IMR-90 (cell line): ENCODE measurements at regions not wholly inside any gene's neighbourhood (a gene's known extent, or its start where the extent isn't known, plus 50 kb on each side); places are given as distances from the start of the nearest gene placed in this dataset.

ENCODE experiments used
- ATAC-seq: fragments of 200-7000 bp; cut with Tn5 transposase; 2 replicates; pipeline ENCODE4 v1.9.1; 2020; ENCODE audit warnings: low read depth, mild to moderate bottlenecking, moderate library complexity
- BruUV-seq: library from RNA; stranded (reverse); fragments of 400-500 nt; replicated peaks from 2 replicates; lab custom pipeline; 2021; lab: Mats Ljungman, UMichigan
- CTCF ChIA-PET: fragments of 300-600 bp; formaldehyde crosslinking; extraction: SDS; loops from one replicate; lab custom pipeline; 2021; ENCODE audit warnings: antibody characterized with exemption; lab: Yijun Ruan, JAX
- POLR2A ChIA-PET: fragments of 300-600 bp; sonication (Branson Sonifier 250); formaldehyde crosslinking; loops from one replicate; lab custom pipeline; 2022; ENCODE audit warnings: antibody characterized with exemption; ENCODE audit not compliant: unreplicated experiment; lab: Charles Lee
- DNase-seq: peaks from one replicate; pipeline ENCODE4 v3.0.0; 2013
- H2AFZ ChIP-seq: replicated peaks from 2 replicates; pipeline ENCODE3; 2013; ENCODE audit warnings: low read length, mild to moderate bottlenecking; ENCODE audit not compliant: poor library complexity
- H2AK5ac ChIP-seq: 2 replicates; pipeline ENCODE4 v1.6.1; 2013; ENCODE audit warnings: low read depth, low read length, inconsistent platforms
- H2AK9ac ChIP-seq: replicated peaks from 2 replicates; pipeline ENCODE3; 2013; ENCODE audit warnings: mild to moderate bottlenecking, low read depth, low read length, moderate library complexity; ENCODE audit not compliant: poor library complexity
- H2BK120ac ChIP-seq: 2 replicates; pipeline ENCODE4 v1.6.1; 2013; ENCODE audit warnings: low read depth, low read length, inconsistent platforms
- H2BK15ac ChIP-seq: 3 replicates; pipeline ENCODE4 v1.6.1; 2013; ENCODE audit warnings: low read depth, low read length, inconsistent platforms
- H2BK20ac ChIP-seq: 2 replicates; pipeline ENCODE4 v1.6.1; 2013; ENCODE audit warnings: low read depth, mild to moderate bottlenecking, inconsistent platforms, low read length, moderate library complexity
- H2BK5ac ChIP-seq: 2 replicates; pipeline ENCODE4 v1.6.1; 2013; ENCODE audit warnings: mild to moderate bottlenecking, low read depth, low read length, inconsistent platforms; ENCODE audit not compliant: poor library complexity, severe bottlenecking
- H3K14ac ChIP-seq: replicated peaks from 2 replicates; pipeline ENCODE4 v1.6.1; 2013; ENCODE audit warnings: low read depth, low read length, inconsistent platforms
- H3K18ac ChIP-seq: 2 replicates; pipeline ENCODE4 v1.6.1; 2013; ENCODE audit warnings: low read depth, low read length, control low read depth
- H3K23ac ChIP-seq: 2 replicates; pipeline ENCODE4 v1.6.1; 2013; ENCODE audit warnings: low read depth, low read length, inconsistent platforms
- H3K27ac ChIP-seq: 2 replicates; pipeline ENCODE4 v1.5.1; 2013; ENCODE audit warnings: mild to moderate bottlenecking, control low read depth, low read length; ENCODE audit not compliant: insufficient read depth
- H3K27me3 ChIP-seq: 2 replicates; pipeline ENCODE4 v1.6.1; 2013; ENCODE audit warnings: low read length; ENCODE audit not compliant: control insufficient read depth, insufficient read depth
- H3K36me3 ChIP-seq: 2 replicates; pipeline ENCODE4 v1.6.1; 2013; ENCODE audit warnings: low read length, mixed read lengths; ENCODE audit not compliant: control insufficient read depth, insufficient read depth
- H3K4ac ChIP-seq: 2 replicates; pipeline ENCODE4 v1.6.1; 2013; ENCODE audit warnings: low read depth, low read length, inconsistent platforms
- H3K4me1 ChIP-seq: 2 replicates; pipeline ENCODE4 v1.6.1; 2013; ENCODE audit warnings: low read length, mixed read lengths; ENCODE audit not compliant: control insufficient read depth, insufficient read depth
- H3K4me2 ChIP-seq: 2 replicates; pipeline ENCODE4 v1.6.1; 2013; ENCODE audit warnings: low read depth, mild to moderate bottlenecking, control low read depth, low read length, moderate library complexity
- H3K4me3 ChIP-seq: 2 replicates; pipeline ENCODE4 v1.5.1; 2013; ENCODE audit warnings: low read depth, mild to moderate bottlenecking, control low read depth, low read length, moderate library complexity; ENCODE audit not compliant: insufficient read depth
- H3K56ac ChIP-seq: 2 replicates; pipeline ENCODE4 v1.6.1; 2013; ENCODE audit warnings: low read length, inconsistent platforms; ENCODE audit not compliant: insufficient read depth; ENCODE audit errors: extremely low read depth
- H3K79me1 ChIP-seq, 2 experiments: 2 replicates each; pipeline ENCODE4 v1.6.1; 2013; ENCODE audit warnings: low read length in 2 of 2, inconsistent platforms in 1 of 2, low read depth in 1 of 2
- H3K9ac ChIP-seq: 2 replicates; pipeline ENCODE4 v1.6.1; 2013; ENCODE audit warnings: low read depth, low read length, control low read depth
- H3K9me1 ChIP-seq: 2 replicates; pipeline ENCODE4 v1.6.1; 2013; ENCODE audit warnings: low read length, inconsistent platforms; ENCODE audit not compliant: insufficient read depth
- H3K9me3 ChIP-seq: 2 replicates; pipeline ENCODE4 v1.6.1; 2013; ENCODE audit warnings: low read length; ENCODE audit not compliant: control insufficient read depth, insufficient read depth
- H4K20me1 ChIP-seq: 2 replicates; pipeline ENCODE4 v1.6.1; 2013; ENCODE audit warnings: low read length, inconsistent platforms; ENCODE audit not compliant: insufficient read depth
- H4K5ac ChIP-seq: 2 replicates; pipeline ENCODE4 v1.6.1; 2013; ENCODE audit warnings: mild to moderate bottlenecking, low read depth, low read length, control low read depth
- H4K8ac ChIP-seq, 2 experiments: 2 replicates each; pipeline ENCODE4 v1.6.1; 2013; ENCODE audit warnings: low read depth in 2 of 2, low read length in 2 of 2, control low read depth in 1 of 2, inconsistent platforms in 1 of 2
- H4K91ac ChIP-seq: 2 replicates; pipeline ENCODE4 v1.6.1; 2013; ENCODE audit warnings: low read depth, low read length, inconsistent platforms; ENCODE audit not compliant: insufficient read depth
- BHLHE40 ChIP-seq: fragments of 150-350 bp; IDR thresholded peaks from 2 replicates; pipeline ENCODE4 v1.6.1; 2016; ENCODE audit warnings: mild to moderate bottlenecking, low read depth, low read length
- CEBPB ChIP-seq: IDR thresholded peaks from 2 replicates; pipeline ENCODE4 v1.6.1; 2012; ENCODE audit warnings: low read depth, low read length, improper control_type of control experiment
- CHD1 ChIP-seq: IDR thresholded peaks from 2 replicates; pipeline ENCODE4 v1.6.1; 2012; ENCODE audit warnings: low read depth, low read length, improper control_type of control experiment
- CTCF ChIP-seq: conservative IDR thresholded peaks from 2 replicates; pipeline ENCODE4 v1.5.1; 2012; ENCODE audit warnings: mild to moderate bottlenecking, low read depth, low read length, improper control_type of control experiment
- ELK1 ChIP-seq: fragments of 150-350 bp; IDR thresholded peaks from 2 replicates; pipeline ENCODE4 v1.6.1; 2016; ENCODE audit warnings: low read depth, mild to moderate bottlenecking, low read length, moderate library complexity, borderline replicate concordance
- FOS ChIP-seq: fragments of 150-350 bp; IDR thresholded peaks from 2 replicates; pipeline ENCODE4 v1.6.1; 2016; ENCODE audit warnings: low read depth, low read length
- MAFK ChIP-seq: IDR thresholded peaks from 2 replicates; pipeline ENCODE4 v1.6.1; 2012; ENCODE audit warnings: low read depth, low read length, improper control_type of control experiment
- MAZ ChIP-seq: IDR thresholded peaks from 2 replicates; pipeline ENCODE4 v1.6.1; 2012; ENCODE audit warnings: low read depth, mild to moderate bottlenecking, low read length, improper control_type of control experiment, moderate library complexity, borderline replicate concordance
- MXI1 ChIP-seq: IDR thresholded peaks from 2 replicates; pipeline ENCODE4 v1.6.1; 2012; ENCODE audit warnings: low read depth, mild to moderate bottlenecking, low read length, moderate library complexity, borderline replicate concordance
- NFE2L2 ChIP-seq: fragments of 150-350 bp; IDR thresholded peaks from 2 replicates; pipeline ENCODE4 v1.6.1; 2016; ENCODE audit warnings: low read depth, mild to moderate bottlenecking, low read length
- POLR2A ChIP-seq: IDR thresholded peaks from 2 replicates; pipeline ENCODE4 v1.6.1; 2012; ENCODE audit warnings: mild to moderate bottlenecking, low read depth, low read length
- RAD21 ChIP-seq: IDR thresholded peaks from 2 replicates; pipeline ENCODE4 v1.6.1; 2012; ENCODE audit warnings: low read length, improper control_type of control experiment
- RCOR1 ChIP-seq: IDR thresholded peaks from 2 replicates; pipeline ENCODE4 v1.6.1; 2012; ENCODE audit warnings: mild to moderate bottlenecking, low read length, improper control_type of control experiment; ENCODE audit not compliant: insufficient replicate concordance
- RFX5 ChIP-seq: IDR thresholded peaks from 2 replicates; pipeline ENCODE4 v1.8.0; 2012; ENCODE audit warnings: low read depth, mild to moderate bottlenecking, low read length, moderate library complexity
- SMC3 ChIP-seq: fragments of 150-350 bp; IDR thresholded peaks from 2 replicates; pipeline ENCODE4 v1.6.1; 2016; ENCODE audit warnings: low read depth, mild to moderate bottlenecking, antibody characterized with exemption, low read length, moderate library complexity
- USF2 ChIP-seq: fragments of 150-350 bp; IDR thresholded peaks from 2 replicates; pipeline ENCODE4 v1.6.1; 2017; ENCODE audit warnings: mild to moderate bottlenecking, antibody characterized with exemption, low read length, low read depth
- WGBS, 2 experiments: methylation state at CpG; one replicate each; pipeline versions ENCODE4 v1.1.5 to v1.1.7; 2013; ENCODE audit warnings: missing lambda C conversion rate in 2 of 2; ENCODE audit not compliant: insufficient read length in 1 of 2; ENCODE audit errors: extremely low coverage in 2 of 2; 5-methylcytosine and 5-hydroxymethylcytosine counted together
- dilution Hi-C: fragments of 300-500 bp; cut with HindIII; formaldehyde crosslinking; loops from one replicate; pipeline ENCODE4 v1.14.3; 2018; ENCODE audit warnings: low sequenced_read_pairs; ENCODE audit not compliant: unreplicated experiment
- in situ Hi-C: fragments of 300-500 bp; cut with MboI; formaldehyde crosslinking; loops from 3 replicates; pipeline ENCODE4 v1.14.3; 2019; ENCODE audit warnings: low sequenced_read_pairs, inconsistent platforms, mixed read lengths
- intact Hi-C: fragments of 100-400 bp; cut with micrococcal nuclease; formaldehyde crosslinking; loops from 2 replicates; pipeline ENCODE4 v1.10.0; 2022

- no peak for DNase-seq
- Histone ChIP-seq H3K36me3 (no peaks in the 10 kb centered on the region), H3K4ac (no peak overlapping the region), H3K4me1 (no peaks in the 10 kb centered on the region), H3K9ac (no peak overlapping the region), H4K91ac (no peak overlapping the region), H3K79me1 (no peaks in the 10 kb centered on the region), H3K18ac (no peak overlapping the region), H2AK5ac (no peak overlapping the region), H2AFZ (no peak overlapping the region), H3K27ac (no peak overlapping the region), H4K8ac (no peak overlapping the region), H2BK15ac (no peak overlapping the region), H2AK9ac (no peak overlapping the region), H2BK5ac (no peak overlapping the region), H2BK120ac (no peak overlapping the region), H4K5ac (no peak overlapping the region), H3K9me3 (no peaks in the 10 kb centered on the region), H3K23ac (no peak overlapping the region), H3K9me1 (no peaks in the 10 kb centered on the region), H4K20me1 (no peaks in the 10 kb centered on the region), H3K4me3 (no peak overlapping the region), H3K56ac (no peak overlapping the region), H2BK20ac (no peak overlapping the region), H3K27me3 (no peaks in the 10 kb centered on the region), H3K4me2 (no peak overlapping the region), H3K14ac (no peak overlapping the region)
- TF ChIP-seq BHLHE40 (no peak), FOS (no peak), USF2 (no peak), POLR2A (no peak), MAFK (no peak), RFX5 (no peak), CEBPB (no peak), NFE2L2 (no peak), RCOR1 (no peak), MAZ (no peak), CHD1 (no peak), RAD21 (no peak), MXI1 (no peak), SMC3 (no peak), ELK1 (no peak), CTCF (no peak)
- dilution Hi-C loops = no loop called here
- intact Hi-C loops = no loop called here
- ChIA-PET CTCF (no interaction called here), POLR2A (no interaction called here)
- BruUV-seq = no TSS peak
- ATAC-seq = no peak
- WGBS, 2 experiments = no CpG with 5 or more reads among the region's 2 CpGs
- in situ Hi-C loops = no loop called here
Measured at GRCh38 chr4:89416960-89417359, 109.4 kb upstream of the GPRIN3 start.
